ENCODE measurements at regions not wholly inside any gene's neighbourhood (a gene's known extent, or its start where the extent isn't known, plus 50 kb on each side); places are given as distances from the start of the nearest gene placed in this dataset.

GRCh38 chr5:7087719-7088297 is 308.1 kb upstream of the ADCY2 start:
- peaks cover 4% of the 10 kb centered on the region for H3K4me1 Mint-ChIP-seq
- no peak overlapping the region for H3K4me3 ChIP-seq (ENCODE audit: low read length)
- 87% methylated on average over 3 to 6 of the region's 6 CpGs for WGBS, 2 experiments (ENCODE audit: insufficient coverage in 1 of 2, insufficient read length in 1 of 2)
- no peaks in the 10 kb centered on the region for H3K4me1 ChIP-seq (ENCODE audit: control insufficient read depth, insufficient read depth, low read length)
- peak; percentile 57 for TF ChIP-seq CTCF (conservative IDR thresholded peaks at IDR 0.05)
- no peaks in the 10 kb centered on the region for H3K9me3 Mint-ChIP-seq
- H3K27ac ChIP-seq (ENCODE audit: low read depth, low read length): no peak overlapping the region
- H3K9me3 ChIP-seq (ENCODE audit: control insufficient read depth, low read length): no peaks in the 10 kb centered on the region
- H3K4me3 Mint-ChIP-seq: no peak overlapping the region
- no peaks in the 10 kb centered on the region for H3K27me3 Mint-ChIP-seq (ENCODE audit: insufficient read depth)
- H3K36me3 ChIP-seq (ENCODE audit: control insufficient read depth, insufficient read depth, low read length): no peaks in the 10 kb centered on the region
- no peak overlapping the region for H3K27ac Mint-ChIP-seq
- H3K9ac ChIP-seq (ENCODE audit: extremely low read depth, low read length, poor library complexity, severe bottlenecking): no peak overlapping the region
- DNase-seq: peak; percentile 69
- no peaks in the 10 kb centered on the region for H3K36me3 Mint-ChIP-seq (ENCODE audit: low read depth)
- no peaks in the 10 kb centered on the region for H3K27me3 ChIP-seq (ENCODE audit: control insufficient read depth, insufficient read depth, low read length, poor library complexity, severe bottlenecking)

GRCh38 chr5:7088849-7089248 is 307.1 kb upstream of the ADCY2 start:
- Mint-ChIP-seq H3K4me1 (peaks cover 4% of the 10 kb centered on the region), H3K27ac (no peak overlapping the region), H3K4me3 (no peak overlapping the region), H3K27me3 (ENCODE audit: insufficient read depth) (no peaks in the 10 kb centered on the region), H3K36me3 (ENCODE audit: low read depth) (no peaks in the 10 kb centered on the region), H3K9me3 (no peaks in the 10 kb centered on the region)
- no peak for TF ChIP-seq CTCF (conservative IDR thresholded peaks at IDR 0.05)
- Histone ChIP-seq H3K4me3 (ENCODE audit: low read length) (no peak overlapping the region), H3K36me3 (ENCODE audit: control insufficient read depth, insufficient read depth, low read length) (no peaks in the 10 kb centered on the region), H3K27me3 (ENCODE audit: control insufficient read depth, insufficient read depth, low read length, poor library complexity, severe bottlenecking) (no peaks in the 10 kb centered on the region), H3K4me1 (ENCODE audit: control insufficient read depth, insufficient read depth, low read length) (no peaks in the 10 kb centered on the region), H3K27ac (ENCODE audit: low read depth, low read length) (no peak overlapping the region), H3K9ac (ENCODE audit: extremely low read depth, low read length, poor library complexity, severe bottlenecking) (no peak overlapping the region), H3K9me3 (ENCODE audit: control insufficient read depth, low read length) (no peaks in the 10 kb centered on the region)
- no peak for DNase-seq
- 65 to 69% methylated on average over 2 to 3 of the region's 3 CpGs for WGBS, 2 experiments (ENCODE audit: insufficient coverage in 1 of 2, insufficient read length in 1 of 2)

GRCh38 chr5:7094626-7095025 is 301.3 kb upstream of the ADCY2 start:
- no peak for TF ChIP-seq CTCF (conservative IDR thresholded peaks at IDR 0.05)
- no peaks in the 10 kb centered on the region for H3K4me1 ChIP-seq (ENCODE audit: control insufficient read depth, insufficient read depth, low read length)
- H3K36me3 ChIP-seq (ENCODE audit: control insufficient read depth, insufficient read depth, low read length): no peaks in the 10 kb centered on the region
- Mint-ChIP-seq H3K4me1 (no peaks in the 10 kb centered on the region), H3K9me3 (no peaks in the 10 kb centered on the region), H3K27ac (no peak overlapping the region), H3K36me3 (ENCODE audit: low read depth) (no peaks in the 10 kb centered on the region), H3K4me3 (no peak overlapping the region), H3K27me3 (ENCODE audit: insufficient read depth) (no peaks in the 10 kb centered on the region)
- no peak overlapping the region for H3K4me3 ChIP-seq (ENCODE audit: low read length)
- H3K9ac ChIP-seq (ENCODE audit: extremely low read depth, low read length, poor library complexity, severe bottlenecking): no peak overlapping the region
- no peaks in the 10 kb centered on the region for H3K9me3 ChIP-seq (ENCODE audit: control insufficient read depth, low read length)
- no peaks in the 10 kb centered on the region for H3K27me3 ChIP-seq (ENCODE audit: control insufficient read depth, insufficient read depth, low read length, poor library complexity, severe bottlenecking)
- H3K27ac ChIP-seq (ENCODE audit: low read depth, low read length): no peak overlapping the region
- DNase-seq: peak; percentile 88
- whole genome bisulfite sequencing, 2 experiments (ENCODE audit: insufficient coverage in 1 of 2, insufficient read length in 1 of 2): 48 to 60% methylated on average over 3 of the region's 3 CpGs

Data from endodermal cell (in vitro differentiated cells).